ENCODE measurements at regions not wholly inside any gene's neighbourhood (a gene's known extent, or its start where the extent isn't known, plus 50 kb on each side); places are given as distances from the start of the nearest gene placed in this dataset.

- no peak for TF ChIP-seq CTCF (IDR thresholded peaks at IDR 0.05)
- TF ChIP-seq POLR2A (IDR thresholded peaks at IDR 0.05): no peak
Observed at GRCh38 chr7:123324283-123324682, 124.5 kb upstream of the SLC13A1 start.
